GM19193 (cell line): ENCODE measurements at regions not wholly inside any gene's neighbourhood (a gene's known extent, or its start where the extent isn't known, plus 50 kb on each side); places are given as distances from the start of the nearest gene placed in this dataset.
A peak's percentile ranks its signal among the peaks of the same experiment; 100 is the strongest.

Source experiments
- POLR2A ChIP-seq: IDR thresholded peaks from 4 replicates; pipeline ENCODE4 v1.6.1; 2011; ENCODE audit not compliant: insufficient read depth, insufficient read length; ENCODE audit errors: extremely low read depth

DNA sequence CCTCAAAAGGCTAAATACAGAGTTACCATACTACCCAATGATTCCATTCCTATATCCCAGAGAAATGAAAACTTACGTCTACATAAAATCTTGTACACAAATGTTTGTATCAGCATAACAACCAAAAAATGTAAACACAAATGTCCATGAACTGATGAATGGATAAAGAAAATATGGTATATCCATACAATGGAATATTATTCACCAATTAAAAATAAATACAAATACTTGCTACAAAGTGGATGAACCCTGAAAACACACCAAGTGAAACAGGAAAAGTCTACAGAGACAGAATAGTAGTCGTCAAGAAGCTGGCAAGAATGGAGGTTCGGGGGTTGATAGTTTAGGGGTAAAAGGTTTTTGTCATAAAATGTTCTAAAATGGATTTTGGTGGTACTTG is 54.0 kb upstream of the ANKRD28 start:
- no peak for TF ChIP-seq POLR2A

DNA sequence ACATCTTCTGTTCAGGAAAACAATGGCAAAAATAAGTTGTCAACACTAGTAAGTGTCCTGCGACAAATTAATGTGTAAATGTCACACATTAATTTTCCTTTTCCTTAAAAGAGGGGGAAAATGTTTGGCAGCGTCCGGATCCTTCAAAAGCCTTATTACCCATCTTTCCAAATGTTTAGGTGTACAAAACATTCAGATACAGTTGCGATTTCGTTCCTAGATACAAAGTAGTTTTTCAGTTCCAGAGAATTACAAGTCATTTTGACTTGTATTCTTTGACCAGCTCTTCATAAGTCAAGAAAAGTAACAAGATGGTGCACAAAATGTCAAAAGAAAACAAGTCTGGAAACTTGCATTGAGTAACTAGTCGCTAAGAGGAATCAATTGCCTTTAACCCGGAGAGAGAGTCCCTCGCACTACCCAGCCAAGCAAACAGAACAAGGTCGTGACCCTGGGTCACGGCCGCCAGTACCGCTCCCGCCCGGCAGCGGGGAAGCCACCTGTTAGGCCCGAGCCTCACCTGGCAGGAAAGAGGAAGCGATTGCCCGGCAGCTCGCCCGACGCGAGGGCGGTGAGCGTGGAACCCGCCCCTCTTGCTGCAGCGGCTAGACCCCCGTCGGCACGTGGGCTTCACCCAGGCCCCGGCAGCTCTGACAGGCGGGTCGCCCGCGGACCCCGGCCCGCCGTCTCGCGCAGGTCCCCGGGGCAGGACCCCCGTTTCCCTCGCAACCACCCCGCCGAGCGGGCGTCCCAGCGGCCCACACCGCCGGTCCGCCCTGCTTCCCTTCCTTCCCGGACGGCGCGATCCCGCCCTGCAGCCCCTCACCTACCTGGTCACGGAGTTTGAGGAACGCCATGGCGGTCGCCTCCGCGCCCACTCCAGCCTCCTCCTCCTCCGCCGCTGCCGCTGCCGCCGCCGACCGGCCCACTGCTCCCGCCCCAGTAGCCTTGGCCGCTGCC is 61.0 kb upstream of the ANKRD28 start:
- peak; percentile 40 for TF ChIP-seq POLR2A

DNA sequence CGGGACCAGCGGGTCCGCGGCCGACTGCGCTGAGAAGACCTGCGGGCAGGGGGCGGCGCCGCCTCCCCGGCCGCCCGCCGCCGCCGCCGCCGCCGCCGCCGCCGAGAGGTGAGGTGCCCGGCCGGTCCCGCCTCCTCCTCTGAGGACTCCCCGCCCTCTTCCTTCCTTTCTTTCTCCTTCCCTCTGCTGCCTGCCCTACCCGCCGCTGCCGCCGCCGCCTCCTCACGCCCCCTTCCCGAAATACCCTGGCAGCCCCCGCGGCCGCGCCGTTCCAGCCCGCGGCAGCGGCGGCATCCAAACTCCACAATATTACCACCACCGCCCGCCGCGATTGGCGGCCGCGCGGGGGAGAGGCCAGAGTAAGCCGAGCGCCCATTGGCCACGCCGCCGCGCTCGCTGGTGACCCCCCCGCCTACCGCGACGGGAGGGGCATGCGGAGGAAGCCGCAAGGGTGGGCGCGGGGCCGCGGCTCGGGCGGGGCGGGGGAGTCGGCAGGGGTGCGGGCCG is 61.8 kb upstream of the ANKRD28 start:
- peak; percentile 53 for TF ChIP-seq POLR2A

DNA sequence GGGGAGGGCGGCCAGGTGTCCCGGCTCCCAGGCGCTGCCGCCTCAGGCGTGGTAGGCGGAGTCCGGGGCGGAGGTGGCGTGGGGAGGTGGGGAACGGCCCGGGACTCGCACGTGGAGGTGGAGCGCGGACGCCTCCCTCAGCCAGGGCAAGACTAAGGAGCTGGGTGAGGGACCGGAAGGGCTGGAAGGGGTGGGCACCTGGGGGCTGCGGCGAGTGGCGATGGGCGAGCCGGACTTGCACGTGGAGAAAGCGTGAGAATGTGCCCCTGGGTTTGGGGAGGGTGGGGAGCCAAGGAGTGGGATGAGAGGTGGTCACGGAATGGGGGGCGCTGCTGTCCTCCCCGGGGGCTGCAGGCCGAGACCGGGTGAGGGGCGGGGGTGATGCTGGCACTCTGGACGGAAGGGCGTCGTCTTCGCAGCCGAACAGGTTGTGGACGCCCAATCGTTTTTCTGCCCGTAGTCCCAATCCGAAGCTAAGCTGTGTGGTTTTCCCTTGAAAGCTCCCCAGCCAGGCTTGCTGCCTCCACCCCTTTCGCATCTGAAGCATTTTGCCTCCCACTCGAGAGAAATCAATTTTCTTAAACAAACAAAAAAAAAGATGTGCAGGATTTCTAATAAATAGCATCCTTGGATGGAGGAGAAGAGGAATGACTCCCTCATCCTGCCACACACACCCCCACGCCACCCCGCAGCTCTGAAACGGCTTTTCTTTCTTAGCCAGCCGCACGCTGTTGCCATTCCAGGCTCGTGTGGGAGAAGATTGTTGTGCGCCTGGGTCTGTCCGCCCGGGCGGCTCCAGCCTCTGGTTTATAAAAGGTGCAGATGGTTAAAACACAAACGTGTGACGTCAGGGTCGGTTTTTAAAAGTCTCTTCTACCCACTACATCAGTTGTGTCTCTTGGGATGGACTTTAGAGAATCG is 62.5 kb upstream of the ANKRD28 start:
- peak; percentile 26 for TF ChIP-seq POLR2A

DNA sequence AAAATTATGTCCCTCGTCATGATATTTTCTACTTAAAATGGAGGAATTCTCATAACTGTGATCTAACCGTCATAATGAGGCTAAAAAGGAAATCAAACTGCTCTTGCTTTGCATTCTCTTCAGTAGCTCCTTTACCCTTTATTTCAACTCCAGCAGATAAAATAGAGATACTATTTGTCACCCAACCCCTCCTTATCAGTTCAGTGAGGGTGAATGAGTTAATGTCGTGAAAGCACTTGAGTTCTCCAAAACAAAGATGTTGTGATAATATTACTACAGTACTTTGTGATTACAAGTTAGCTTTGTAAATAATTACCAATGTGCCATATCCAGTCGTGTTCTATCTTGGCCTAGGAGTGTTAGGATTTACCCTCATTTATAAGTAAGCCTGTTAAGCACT is 63.4 kb upstream of the ANKRD28 start:
- TF ChIP-seq POLR2A = no peak

DNA sequence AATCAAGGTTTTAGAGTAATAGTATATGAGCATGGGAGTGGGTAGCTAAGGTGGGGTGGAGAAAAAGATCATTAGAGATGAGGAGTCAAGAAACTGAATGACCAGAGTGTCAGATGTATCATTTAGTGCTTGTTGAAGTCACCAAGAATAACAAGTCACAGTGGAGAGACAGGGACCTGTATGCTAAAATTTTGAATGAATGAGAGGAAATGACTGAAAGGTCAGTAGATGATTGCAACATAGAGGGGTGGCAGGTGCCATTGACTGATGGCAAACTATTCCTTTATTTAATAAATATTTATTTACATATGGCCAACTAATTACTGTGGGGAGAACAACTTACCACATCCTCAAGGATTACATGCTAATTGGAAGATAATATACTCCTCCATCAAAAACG is 75.0 kb upstream of the ANKRD28 start:
- no peak for TF ChIP-seq POLR2A

DNA sequence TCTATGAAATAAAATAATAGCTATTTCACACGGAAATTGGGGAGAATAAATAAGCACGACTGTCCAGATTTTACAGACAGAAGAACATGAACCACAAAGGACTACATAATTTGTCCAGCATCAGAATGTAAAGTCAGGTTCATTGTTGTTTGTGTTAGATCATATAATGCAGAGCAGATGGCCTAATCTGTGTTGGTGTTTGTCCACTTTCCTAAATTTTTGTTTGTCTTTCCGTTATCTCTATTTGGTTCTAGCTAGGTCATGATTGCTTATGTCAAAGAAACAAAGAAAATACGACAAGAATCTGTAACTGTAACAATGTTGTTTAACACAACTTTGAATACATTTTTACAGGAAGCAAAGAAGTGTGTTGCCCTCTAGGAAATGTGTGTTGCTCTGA is 75.6 kb upstream of the ANKRD28 start:
- TF ChIP-seq POLR2A = no peak

DNA sequence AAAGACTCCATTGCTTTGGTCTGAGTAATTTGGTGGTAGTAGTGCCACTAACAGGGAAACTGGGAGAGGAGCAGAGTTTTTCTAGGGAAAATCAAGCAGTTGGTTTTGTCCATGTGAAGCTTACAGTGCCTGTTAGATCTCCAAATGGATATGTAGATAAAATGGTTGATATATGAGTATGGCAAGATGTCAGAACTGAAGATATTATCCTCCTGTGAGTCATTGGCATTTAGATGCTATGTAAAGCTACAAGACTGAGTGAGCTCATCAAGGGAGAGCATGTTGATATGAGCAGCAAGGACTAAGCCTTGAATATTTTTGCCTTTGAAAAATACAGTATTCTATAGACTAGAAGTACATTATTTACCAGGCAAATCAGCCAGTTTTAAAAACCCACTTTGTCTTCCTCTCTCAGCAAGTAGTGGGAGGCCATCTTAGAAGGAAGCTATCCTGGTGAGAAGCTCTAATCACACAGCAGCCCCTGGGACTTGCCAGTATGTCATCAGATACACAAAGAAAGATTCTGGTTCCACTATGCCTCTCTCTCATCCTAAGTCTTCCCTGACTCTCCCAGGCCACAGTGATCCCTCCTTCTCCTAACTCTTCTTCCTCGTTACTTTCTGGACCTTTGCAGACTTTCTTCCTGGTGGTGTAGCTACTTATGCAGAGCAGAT is 77.4 kb upstream of the ANKRD28 start:
- TF ChIP-seq POLR2A = no peak

DNA sequence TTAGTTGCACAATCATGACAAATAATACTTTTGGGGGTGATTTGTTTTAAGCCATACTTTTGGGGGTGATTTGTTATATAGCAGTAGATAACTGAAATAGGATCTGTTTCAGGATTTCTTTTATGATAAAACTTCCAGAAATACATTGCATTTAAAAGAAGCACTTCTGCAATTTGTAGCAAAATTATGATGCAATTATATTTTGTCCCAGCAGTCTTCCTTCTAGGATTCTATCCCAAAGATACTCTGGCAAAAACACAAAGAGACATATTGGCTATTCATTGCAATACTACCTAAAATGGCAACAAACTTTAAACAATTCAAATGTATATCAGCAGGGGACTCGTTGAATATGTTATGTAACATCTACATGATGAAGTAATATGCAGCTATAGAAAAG is 78.9 kb upstream of the ANKRD28 start:
- no peak for TF ChIP-seq POLR2A

DNA sequence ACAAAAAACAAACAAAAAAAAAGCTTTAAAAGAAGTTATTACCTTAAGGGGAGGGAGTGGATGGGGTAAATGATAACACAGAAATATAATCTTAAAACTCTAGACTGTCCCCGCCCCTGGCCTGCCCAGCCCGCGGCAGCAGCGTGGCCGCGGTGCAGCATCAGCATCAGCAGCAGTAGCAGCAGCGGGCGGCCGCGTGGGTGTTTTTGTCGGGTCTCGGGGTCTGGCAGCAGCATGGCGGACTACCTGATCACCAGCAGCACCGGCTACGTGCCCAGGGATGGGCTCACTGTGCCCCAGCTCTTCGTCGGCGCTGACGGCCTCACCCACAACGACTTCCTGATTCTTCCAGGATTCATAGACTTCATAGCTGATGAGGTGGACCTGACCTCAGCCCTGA is 80.0 kb upstream of the ANKRD28 start:
- no peak for TF ChIP-seq POLR2A

DNA sequence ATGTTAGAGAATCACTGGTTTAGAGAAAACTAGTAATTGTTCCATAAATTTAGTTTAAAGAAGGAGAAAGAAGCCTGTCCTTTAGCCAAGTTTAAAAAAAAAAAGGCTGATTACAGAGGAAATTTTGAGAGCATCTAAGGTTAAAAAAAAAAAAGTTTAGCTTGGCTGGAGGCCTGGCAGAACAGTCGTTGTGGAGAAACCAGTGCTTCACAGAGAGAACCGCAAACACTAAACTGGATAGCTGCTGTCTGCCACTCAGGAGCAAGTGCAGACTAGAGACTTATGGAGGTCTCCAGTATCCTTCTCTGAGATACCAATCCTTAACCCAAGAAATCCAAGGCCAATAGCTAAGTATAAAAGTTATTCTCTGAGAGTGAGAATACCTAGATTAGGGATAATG is 84.8 kb upstream of the ANKRD28 start:
- no peak for TF ChIP-seq POLR2A

DNA sequence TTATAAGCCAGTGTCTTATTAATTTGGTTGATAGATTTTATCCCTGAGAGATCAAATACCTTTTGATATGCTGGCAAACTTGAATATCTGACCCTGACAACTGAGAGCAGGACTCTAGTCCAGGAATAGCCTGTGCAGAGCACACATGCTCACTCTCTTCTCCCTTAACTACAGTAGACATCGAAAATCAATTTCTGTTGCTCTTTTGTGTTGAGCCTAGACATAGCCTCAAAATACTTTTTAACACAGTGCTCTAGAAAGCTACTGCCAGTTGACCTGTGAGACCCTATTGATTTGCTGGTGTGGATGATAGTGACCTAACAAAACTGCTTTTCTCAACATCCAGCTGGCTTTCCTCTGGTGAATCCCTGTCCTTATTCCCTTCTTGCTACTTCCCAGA is 86.4 kb upstream of the ANKRD28 start:
- no peak for TF ChIP-seq POLR2A

DNA sequence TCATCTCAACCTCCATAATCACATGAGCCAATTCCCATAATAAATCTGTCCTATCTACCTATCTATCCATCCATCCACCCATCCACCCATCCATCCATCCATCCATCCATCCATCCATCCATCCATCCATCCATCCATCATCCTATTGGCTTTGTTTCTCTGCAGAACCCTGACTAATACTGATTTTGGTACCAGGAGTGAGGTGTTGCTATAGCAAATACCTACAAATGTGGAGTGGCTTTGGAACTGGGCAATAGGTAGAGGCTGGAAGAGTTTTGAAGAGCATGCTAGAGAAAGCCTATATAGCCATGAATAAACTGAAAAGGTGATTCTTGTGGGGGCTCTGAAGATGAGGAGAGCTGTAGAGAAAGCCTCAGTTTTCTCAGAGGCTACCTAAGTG is 88.7 kb upstream of the ANKRD28 start:
- TF ChIP-seq POLR2A = no peak

DNA sequence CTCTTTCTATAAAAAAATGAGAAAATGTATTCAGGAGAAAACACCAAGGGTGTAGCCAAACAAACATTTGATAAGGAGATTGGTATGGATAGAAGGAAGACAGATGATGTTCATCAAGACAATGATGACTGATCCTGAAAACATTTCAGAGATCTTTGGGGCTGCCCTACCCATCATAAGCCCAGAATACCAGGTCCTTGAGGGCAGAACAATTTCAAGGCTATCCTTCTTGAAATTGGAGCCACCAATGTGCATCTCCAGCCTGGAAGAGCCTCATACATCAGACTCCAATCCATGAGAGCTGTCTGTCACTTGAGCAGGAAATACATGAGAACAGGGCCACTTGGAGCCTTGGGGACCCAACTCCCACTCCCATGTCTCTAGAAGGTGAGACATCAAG is 89.5 kb upstream of the ANKRD28 start:
- no peak for TF ChIP-seq POLR2A

DNA sequence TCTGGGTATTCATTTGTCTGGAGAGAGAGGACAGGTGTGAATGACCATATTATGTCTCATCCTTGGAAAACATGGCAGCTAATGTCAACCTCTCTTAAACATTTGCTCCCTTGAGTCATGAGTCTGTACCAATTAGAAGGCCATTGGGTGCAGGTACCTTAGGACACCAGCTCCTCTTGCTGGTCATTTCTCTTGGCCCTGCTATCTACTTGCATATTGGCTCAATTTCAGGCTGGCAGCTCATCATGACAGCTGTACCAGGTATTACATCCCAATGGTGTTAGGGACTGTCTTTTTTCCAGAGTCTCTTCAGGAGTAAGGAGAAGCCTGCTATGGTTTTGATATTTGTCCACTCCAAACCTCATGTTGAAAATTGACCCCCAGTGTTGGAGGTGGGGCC is 92.2 kb upstream of the ANKRD28 start:
- TF ChIP-seq POLR2A = no peak
